VCaP (cell line): ENCODE measurements at regions not wholly inside any gene's neighbourhood (a gene's known extent, or its start where the extent isn't known, plus 50 kb on each side); places are given as distances from the start of the nearest gene placed in this dataset.
A peak's percentile ranks its signal among the peaks of the same experiment; 100 is the strongest.

Source experiments
- H3K27ac ChIP-seq: fragments of 450-650 bp; 2 replicates; pipeline ENCODE4 v1.5.1; 2017
- CTCF ChIP-seq: fragments of 450-650 bp; conservative IDR thresholded peaks from 2 replicates; pipeline ENCODE4 v1.5.1; 2017; ENCODE audit warnings: mild to moderate bottlenecking, moderate library complexity

- TF ChIP-seq CTCF: no peak
- H3K27ac ChIP-seq: no peak overlapping the region
These were observed 165.7 kb downstream of the CAND1 start for GRCh38 chr12:67434671-67435370.

GRCh38 chr12:67436230-67436629 is 167.1 kb downstream of the CAND1 start:
- no peak overlapping the region for H3K27ac ChIP-seq
- no peak for TF ChIP-seq CTCF

- no peak overlapping the region for H3K27ac ChIP-seq
- TF ChIP-seq CTCF: no peak
These were observed 167.9 kb downstream of the CAND1 start for GRCh38 chr12:67437011-67437410.

- no peak for TF ChIP-seq CTCF
- H3K27ac ChIP-seq: no peak overlapping the region
These were observed 170.5 kb downstream of the CAND1 start for GRCh38 chr12:67439611-67440010.

- TF ChIP-seq CTCF: peak; percentile 90
- no peak overlapping the region for H3K27ac ChIP-seq
These were observed 172.7 kb downstream of the CAND1 start for GRCh38 chr12:67441736-67442346.

- no peak for TF ChIP-seq CTCF
- H3K27ac ChIP-seq: no peak overlapping the region
These were observed 173.2 kb downstream of the CAND1 start for GRCh38 chr12:67442347-67442841.

GRCh38 chr12:67442896-67443295 is 173.7 kb downstream of the CAND1 start:
- no peak for TF ChIP-seq CTCF

More at GRCh38 chr12:67442896-67443295, 173.7 kb downstream of the CAND1 start:
- H3K27ac ChIP-seq: no peak overlapping the region
